GM12878 (cell line): ENCODE measurements at regions not wholly inside any gene's neighbourhood (a gene's known extent, or its start where the extent isn't known, plus 50 kb on each side); places are given as distances from the start of the nearest gene placed in this dataset.
"Not testable (repeated sequence)": the region's sequence is repeated elsewhere in the genome, so short reads cannot be mapped to it uniquely, and the experiment has no call there.

ENCODE experiments used
- ATAC-seq: fragments of 200-7000 bp; cut with Tn5 transposase; 3 replicates; pipeline ENCODE4 v1.9.1; 2020; ENCODE audit warnings: mild to moderate bottlenecking, moderate library complexity
- BruUV-seq: library from RNA; stranded (reverse); fragments of 400-500 nt; replicated peaks from 2 replicates; lab custom pipeline; 2021; lab: Mats Ljungman, UMichigan
- CTCF ChIA-PET: fragments of 300-600 bp; sonication (Branson Sonifier 250); formaldehyde crosslinking; extraction: SDS; loops from one replicate; lab custom pipeline; 2021; ENCODE audit warnings: inconsistent platforms; lab: Yijun Ruan, JAX
- POLR2A ChIA-PET: fragments of 350-600 bp; formaldehyde crosslinking; extraction: SDS; loops from one replicate; lab custom pipeline; 2021; ENCODE audit warnings: inconsistent platforms; lab: Charles Lee
- RAD21 ChIA-PET: fragments of 300-600 bp; sonication (Branson Sonifier 250); formaldehyde crosslinking; loops from one replicate; lab custom pipeline; 2023; ENCODE audit warnings: antibody characterized with exemption; ENCODE audit not compliant: unreplicated experiment; lab: Charles Lee
- SMC1A ChIA-PET: fragments of 300-600 bp; sonication (Branson Sonifier 250); formaldehyde crosslinking; loops from one replicate; lab custom pipeline; 2023; ENCODE audit not compliant: unreplicated experiment, uncharacterized antibody; lab: Charles Lee
- DNase-seq: peaks from one replicate; pipeline ENCODE4 v3.0.0-alpha.2; 2011; ENCODE audit warnings: low read depth, low spot score
- FAIRE-seq: peaks from 3 replicates; lab custom pipeline; 2011; peaks lifted over from hg19 to GRCh38; lab: Jason Lieb, UNC
- H2AFZ ChIP-seq: 2 replicates; pipeline ENCODE4 v1.6.0; 2011; ENCODE audit warnings: low read depth, low read length, control low read depth; ENCODE audit not compliant: control insufficient read depth
- H3K27ac ChIP-seq: 2 replicates; pipeline ENCODE4 v1.5.1; 2011; ENCODE audit warnings: control low read depth; ENCODE audit not compliant: control insufficient read depth, insufficient read depth
- H3K27me3 ChIP-seq, 2 experiments: replicated peaks in 1 of 2; 2 replicates each; pipeline versions ENCODE4 v1.6.0 to v1.6.1; 2011; ENCODE audit warnings: low read length in 1 of 2; ENCODE audit not compliant: control insufficient read depth in 2 of 2, insufficient read depth in 2 of 2
- H3K36me3 ChIP-seq, 2 experiments: 2 replicates each; pipeline ENCODE4 v1.5.1; 2011; ENCODE audit warnings: low read length in 1 of 2; ENCODE audit not compliant: control insufficient read depth in 2 of 2, insufficient read depth in 2 of 2
- H3K4me1 ChIP-seq: 2 replicates; pipeline ENCODE4 v1.6.1; 2011; ENCODE audit warnings: mild to moderate bottlenecking, low read length, moderate library complexity, mixed read lengths; ENCODE audit not compliant: control insufficient read depth, insufficient read depth
- H3K4me2 ChIP-seq: 2 replicates; pipeline ENCODE4 v1.6.0; 2011; ENCODE audit warnings: control low read depth; ENCODE audit not compliant: control insufficient read depth, insufficient read depth
- H3K4me3 ChIP-seq: fragments of 200-600 bp; sonication (generic); 2 replicates; pipeline ENCODE4 v1.5.1; 2016
- H3K79me2 ChIP-seq: 2 replicates; pipeline ENCODE4 v1.6.0; 2011; ENCODE audit warnings: low read length; ENCODE audit not compliant: control insufficient read depth, insufficient read depth
- H3K9ac ChIP-seq: 2 replicates; pipeline ENCODE4 v1.8.0; 2011; ENCODE audit warnings: low read length, control low read depth, mixed read lengths; ENCODE audit not compliant: control insufficient read depth, insufficient read depth
- H3K9me3 ChIP-seq: replicated peaks from 3 replicates; pipeline ENCODE4 v1.5.1; 2011; ENCODE audit warnings: mild to moderate bottlenecking, low read length; ENCODE audit not compliant: control insufficient read depth, insufficient read depth
- H4K20me1 ChIP-seq: 2 replicates; pipeline ENCODE4 v1.6.0; 2011; ENCODE audit not compliant: control insufficient read depth, insufficient read depth
- E4F1 ChIP-seq: fragments of 450-650 bp; IDR thresholded peaks from 2 replicates; pipeline ENCODE4 v1.6.1; 2018; ENCODE audit warnings: borderline replicate concordance, mild to moderate bottlenecking; ENCODE audit not compliant: partially characterized antibody
- WGBS: methylation state at CpG from one replicate; pipeline ENCODE4 v1.1.6; 2016; ENCODE audit warnings: low lambda C conversion rate; ENCODE audit not compliant: insufficient replicate concordance, insufficient coverage; ENCODE audit errors: missing lambda C conversion rate; 5-methylcytosine and 5-hydroxymethylcytosine counted together
- in situ Hi-C: fragments of 300-500 bp; cut with MboI; formaldehyde crosslinking; loops from 9 replicates; pipeline ENCODE4 v1.14.3; 2018; ENCODE audit warnings: mixed read lengths
- intact Hi-C: fragments of 100-400 bp; cut with micrococcal nuclease; formaldehyde crosslinking; loops from one replicate; pipeline ENCODE4 v1.14.2; 2022; ENCODE audit not compliant: unreplicated experiment

- no peak for TF ChIP-seq E4F1
Observed at GRCh38 chr20:50453533-50454244, 56.5 kb upstream of the PTPN1 start (continued).

- RAD21 ChIA-PET, result interaction anchor here (0.7 kb wide), 1 partner anchor 346 kb away, joined by 3 read pairs; no protein-coding TSS in a partner anchor
Observed at GRCh38 chr20:50455245-50455644, 54.9 kb upstream of the PTPN1 start.

More at GRCh38 chr20:50455245-50455644, 54.9 kb upstream of the PTPN1 start:
- in situ Hi-C loops, H3K27me3 ChIP-seq, H3K79me2 ChIP-seq, H3K4me2 ChIP-seq, POLR2A ChIA-PET, ATAC-seq, H3K36me3 ChIP-seq, H3K27ac ChIP-seq, BruUV-seq, intact Hi-C loops, H3K9me3 ChIP-seq, H2AFZ ChIP-seq, FAIRE-seq, H3K9ac ChIP-seq, H3K4me3 ChIP-seq, H4K20me1 ChIP-seq, DNase-seq: not testable (repeated sequence)
- H3K4me1 ChIP-seq, result peaks cover 14% of the 10 kb centered on the region
- ChIA-PET SMC1A (interaction anchor here (1.1 to 1.2 kb wide), 2 partner anchors 107 to 267 kb away, joined by 3 to 4 read pairs; no protein-coding TSS in a partner anchor), CTCF (interaction anchor here (1.8 to 2.9 kb wide), 2 partner anchors 9 to 265 kb away, joined by 4 to 14 read pairs; partner anchors contain the start of gene CEBPB)
- WGBS, result 50% methylated on average over 5 of the region's 5 CpGs
